Ovary (tissue), 7 donors: ENCODE measurements at regions not wholly inside any gene's neighbourhood (a gene's known extent, or its start where the extent isn't known, plus 50 kb on each side); places are given as distances from the start of the nearest gene placed in this dataset.

Source experiments
- DNase-seq, 5 donors: peaks; one replicate each; pipeline ENCODE4 v3.0.0-alpha.2; 2019 to 2020
- H3K27ac ChIP-seq, 2 donors: fragments of 200-600 bp; one replicate each; pipeline versions ENCODE4 v1.5.1 to v1.8.0; 2019 to 2022
- H3K27me3 ChIP-seq: fragments of 200-600 bp; one replicate; pipeline ENCODE4 v1.8.0; 2022
- H3K36me3 ChIP-seq: fragments of 200-600 bp; sonication (generic); one replicate; pipeline ENCODE4 v1.5.1; 2019
- H3K4me1 ChIP-seq: one replicate; pipeline ENCODE4 v1.8.1; 2013; ENCODE audit warnings: mild to moderate bottlenecking, moderate library complexity; ENCODE audit not compliant: insufficient read depth
- H3K4me3 ChIP-seq: fragments of 200-600 bp; sonication (generic); one replicate; pipeline ENCODE4 v1.5.1; 2017
- H3K9me3 ChIP-seq, 2 donors: fragments of 200-600 bp in 1 of 2; sonication (generic) in 1 of 2; one replicate each; pipeline versions ENCODE4 v1.5.1 to v1.8.1; 2013 to 2019; ENCODE audit warnings: mild to moderate bottlenecking in 1 of 2, moderate library complexity in 1 of 2
- EP300 ChIP-seq: sonication (generic); formaldehyde crosslinking; IDR thresholded peaks from one replicate; pipeline ENCODE4 v1.6.1; 2017; ENCODE audit warnings: antibody characterized with exemption
- POLR2A ChIP-seq: fragments of 450-650 bp; IDR thresholded peaks from one replicate; pipeline ENCODE4 v1.6.1; 2017; ENCODE audit warnings: antibody characterized with exemption, mild to moderate bottlenecking, moderate library complexity
- WGBS, 3 donors: extraction: QIAGEN DNeasy Blood & Tissue Kit in 1 of 3; methylation state at CpG; one replicate each; pipeline versions ENCODE4 v1.1.5 to v1.1.7; 2013 to 2017; 5-methylcytosine and 5-hydroxymethylcytosine counted together
- intact Hi-C, 4 donors: fragments of 100-400 bp; cut with DNase I; formaldehyde crosslinking; loops; one replicate each; pipeline versions ENCODE4 v1.11.0 to v1.15.1; 2022 to 2023
- TF ChIP-seq, protein P1 (sequence below), 3 donors: fragments of 450-650 bp in 2 of 3; fragments of 200-600 bp in 1 of 3; IDR thresholded peaks; one replicate each; pipeline versions ENCODE4 v1.5.1 to v1.8.0; 2016 to 2022; ENCODE audit warnings: antibody characterized with exemption in 3 of 3, mild to moderate bottlenecking in 1 of 3
- donor health status: DM: no; HTN: no; CAD: no; lungs with moderate emphysema.
- donor health status: DM: no; HTN: no; CAD: no.
- donor health status: Bipolar disorder and iron deficiency.
- donor health status: DM: no; HTN: no; CAD: no.
- donor health status: DM: yes; HTN: yes; CAD: no.

DNA sequence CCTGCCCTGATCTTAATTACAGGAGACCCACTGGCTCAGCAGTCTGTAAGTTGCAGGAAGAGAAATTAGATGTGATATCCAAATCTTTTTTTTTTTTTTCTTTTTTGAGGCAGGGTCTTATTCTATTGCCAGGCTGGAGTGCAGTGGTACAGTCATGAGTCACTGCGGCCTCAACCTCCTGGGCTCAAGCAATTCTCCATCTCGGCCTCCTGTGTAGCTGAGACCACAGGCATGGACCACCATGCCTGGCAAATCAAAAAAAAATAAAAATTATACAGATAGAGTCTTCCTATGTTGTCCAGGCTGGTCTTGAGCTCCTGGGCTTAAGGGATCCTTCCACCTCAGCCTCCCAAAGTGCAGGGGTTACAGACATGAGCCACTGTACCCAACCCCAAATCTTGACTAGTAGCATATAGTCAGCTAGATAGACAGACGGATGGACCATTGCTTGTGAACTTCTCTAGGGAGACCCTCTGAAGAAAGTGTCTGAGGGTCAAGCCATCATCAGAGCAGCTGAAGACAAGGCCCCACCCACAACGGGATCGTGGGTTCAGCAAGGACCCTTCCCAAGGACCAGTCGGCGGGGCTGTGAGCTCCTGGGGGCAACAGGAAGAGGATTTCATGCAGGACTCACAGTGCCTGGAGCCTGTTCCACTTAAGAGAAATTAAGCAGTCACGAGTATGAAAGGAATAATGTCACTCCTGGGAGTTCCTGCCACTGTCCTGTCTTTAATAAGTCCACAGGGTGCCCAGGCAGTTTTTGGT lies 222.7 kb downstream of the ANKRD60 start:
- no peak overlapping the region for H3K27ac ChIP-seq
- no peaks in the 10 kb centered on the region for H3K27me3 ChIP-seq
- no peak overlapping the region for H3K4me3 ChIP-seq
- no peak for TF ChIP-seq POLR2A
- TF ChIP-seq, protein P1, sequence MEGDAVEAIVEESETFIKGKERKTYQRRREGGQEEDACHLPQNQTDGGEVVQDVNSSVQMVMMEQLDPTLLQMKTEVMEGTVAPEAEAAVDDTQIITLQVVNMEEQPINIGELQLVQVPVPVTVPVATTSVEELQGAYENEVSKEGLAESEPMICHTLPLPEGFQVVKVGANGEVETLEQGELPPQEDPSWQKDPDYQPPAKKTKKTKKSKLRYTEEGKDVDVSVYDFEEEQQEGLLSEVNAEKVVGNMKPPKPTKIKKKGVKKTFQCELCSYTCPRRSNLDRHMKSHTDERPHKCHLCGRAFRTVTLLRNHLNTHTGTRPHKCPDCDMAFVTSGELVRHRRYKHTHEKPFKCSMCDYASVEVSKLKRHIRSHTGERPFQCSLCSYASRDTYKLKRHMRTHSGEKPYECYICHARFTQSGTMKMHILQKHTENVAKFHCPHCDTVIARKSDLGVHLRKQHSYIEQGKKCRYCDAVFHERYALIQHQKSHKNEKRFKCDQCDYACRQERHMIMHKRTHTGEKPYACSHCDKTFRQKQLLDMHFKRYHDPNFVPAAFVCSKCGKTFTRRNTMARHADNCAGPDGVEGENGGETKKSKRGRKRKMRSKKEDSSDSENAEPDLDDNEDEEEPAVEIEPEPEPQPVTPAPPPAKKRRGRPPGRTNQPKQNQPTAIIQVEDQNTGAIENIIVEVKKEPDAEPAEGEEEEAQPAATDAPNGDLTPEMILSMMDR (IDR thresholded peaks at IDR 0.05): no peak
- H3K4me1 ChIP-seq: peaks cover 31% of the 10 kb centered on the region
- H3K9me3 ChIP-seq: no peaks in the 10 kb centered on the region
- intact Hi-C loops: loop anchor here in 1 of 4 donors (5.0 kb wide), 1 partner anchor 42 kb away; no protein-coding TSS in a partner anchor
- H3K36me3 ChIP-seq: no peaks in the 10 kb centered on the region
- DNase-seq: no peak
- WGBS, 3 donors: 92 to 96% (median 92%) methylated on average over 8 of the region's 8 CpGs

DNA sequence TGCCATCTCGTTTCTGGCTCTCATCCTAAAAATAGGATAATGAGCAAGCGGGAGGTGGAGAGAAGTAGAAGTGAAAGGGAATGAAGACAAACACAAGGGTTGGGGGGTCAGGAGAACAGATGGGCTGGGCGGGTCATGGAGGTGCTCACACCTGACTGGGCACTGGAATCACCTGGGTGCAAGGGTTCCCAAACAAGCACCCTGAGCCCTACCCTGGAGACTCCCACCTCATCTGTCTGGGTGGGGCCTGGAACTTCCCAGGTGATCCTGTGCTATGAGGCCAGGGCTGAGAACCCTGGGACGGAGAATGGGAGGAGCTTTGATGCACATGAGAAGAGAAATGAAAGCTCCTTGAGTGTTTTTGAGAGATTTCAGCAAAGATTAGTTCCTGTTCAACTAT lies 223.6 kb downstream of the ANKRD60 start:
- H3K36me3 ChIP-seq: no peaks in the 10 kb centered on the region
- intact Hi-C loops: loop anchor here in 1 of 4 donors (5.0 kb wide), 1 partner anchor 42 kb away; no protein-coding TSS in a partner anchor
- WGBS, 3 donors: 91 to 93% (median 91%) methylated on average over 4 of the region's 4 CpGs
- H3K9me3 ChIP-seq: no peaks in the 10 kb centered on the region
- no peaks in the 10 kb centered on the region for H3K27me3 ChIP-seq
- DNase-seq: no peak
- peaks cover 26% of the 10 kb centered on the region for H3K4me1 ChIP-seq
- TF ChIP-seq, protein P1 (IDR thresholded peaks at IDR 0.05): no peak
- TF ChIP-seq POLR2A (no peak), EP300 (no peak)
- H3K27ac ChIP-seq: no peak overlapping the region
- H3K4me3 ChIP-seq: no peak overlapping the region

DNA sequence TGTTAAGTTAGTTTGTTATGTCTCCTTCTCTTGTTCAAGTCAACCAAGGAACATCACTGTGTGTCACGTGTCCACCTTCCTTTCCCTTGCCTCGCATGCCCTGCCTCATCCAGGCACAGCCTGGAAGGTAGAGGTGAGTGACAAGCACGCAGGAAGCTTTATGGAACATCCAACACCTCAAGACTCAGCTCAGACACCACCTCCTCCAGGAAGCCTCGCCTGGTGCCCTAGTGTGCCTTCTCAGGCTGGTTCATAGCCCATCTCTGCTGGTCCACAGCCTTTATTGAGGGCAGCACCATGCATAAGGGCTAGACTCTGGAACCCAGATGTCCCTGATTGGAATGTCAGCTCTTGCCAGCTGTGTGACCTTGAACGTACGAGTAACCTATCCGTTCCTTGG lies 224.3 kb downstream of the ANKRD60 start:
- TF ChIP-seq POLR2A (no peak), EP300 (no peak)
- TF ChIP-seq, protein P1 (IDR thresholded peaks at IDR 0.05): no peak
- 65 to 76% (median 72%) methylated on average over 7 of the region's 7 CpGs for WGBS, 3 donors
- no peaks in the 10 kb centered on the region for H3K36me3 ChIP-seq
- H3K27ac ChIP-seq: no peak overlapping the region
- H3K4me1 ChIP-seq: peaks cover 27% of the 10 kb centered on the region
- intact Hi-C loops: no loop called here
- no peak for DNase-seq
- H3K4me3 ChIP-seq: no peak overlapping the region
- no peaks in the 10 kb centered on the region for H3K27me3 ChIP-seq
- H3K9me3 ChIP-seq: no peaks in the 10 kb centered on the region

DNA sequence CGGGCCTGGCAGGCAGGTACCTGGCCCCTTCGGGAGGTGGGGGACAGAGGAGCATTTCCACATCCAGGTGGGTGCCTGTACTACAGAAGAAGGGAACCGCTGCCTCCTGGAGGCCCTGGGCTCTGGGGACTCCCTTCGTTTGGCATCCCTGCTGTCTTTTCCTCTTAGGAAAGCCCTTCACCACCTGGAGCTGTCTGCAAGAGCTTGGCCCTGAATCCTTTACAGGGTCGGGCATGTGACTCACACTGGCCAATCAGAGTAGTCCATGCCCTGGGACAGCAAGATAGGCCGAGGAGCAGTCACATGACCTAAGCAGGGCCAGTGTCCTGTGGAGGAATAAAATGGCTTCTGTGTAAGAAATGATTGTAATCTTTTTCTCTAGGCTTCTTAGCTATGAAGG lies 224.9 kb downstream of the ANKRD60 start:
- H3K9me3 ChIP-seq: no peaks in the 10 kb centered on the region
- no peaks in the 10 kb centered on the region for H3K27me3 ChIP-seq
- H3K4me1 ChIP-seq: peaks cover 25% of the 10 kb centered on the region
- intact Hi-C loops: no loop called here
- H3K4me3 ChIP-seq: no peak overlapping the region
- H3K36me3 ChIP-seq: no peaks in the 10 kb centered on the region
- DNase-seq: no peak
- WGBS, 3 donors: 95 to 98% (median 96%) methylated on average over 6 of the region's 6 CpGs
- TF ChIP-seq, protein P1 (IDR thresholded peaks at IDR 0.05): no peak
- TF ChIP-seq EP300: no peak
- TF ChIP-seq POLR2A: no peak
- no peak overlapping the region for H3K27ac ChIP-seq
